ENCODE measurements at regions not wholly inside any gene's neighbourhood (a gene's known extent, or its start where the extent isn't known, plus 50 kb on each side); places are given as distances from the start of the nearest gene placed in this dataset.
"Not testable (repeated sequence)": the region's sequence is repeated elsewhere in the genome, so short reads cannot be mapped to it uniquely, and the experiment has no call there.

GRCh38 chr4:175091649-175092048, 173.5 kb downstream of the ADAM29 start:
- Histone ChIP-seq H3K23ac (ENCODE audit: low read length) (no peak overlapping the region), H4K12ac (ENCODE audit: low read depth, low read length) (no peak overlapping the region), H2AFZ (ENCODE audit: insufficient read depth, low read length, poor library complexity) (no peak overlapping the region), H3K4me2 (ENCODE audit: low read length) (no peak overlapping the region), H3K4ac (ENCODE audit: low read depth, low read length) (no peak overlapping the region), H3K79me1 (ENCODE audit: low read length) (no peaks in the 10 kb centered on the region), H2BK12ac (ENCODE audit: low read length) (no peak overlapping the region), H4K8ac (ENCODE audit: low read depth, low read length) (no peak overlapping the region), H2AK5ac (ENCODE audit: low read length) (no peak overlapping the region), H3K9me3 (ENCODE audit: insufficient read depth, low read depth, low read length) (peaks cover 5% of the 10 kb centered on the region), H2BK120ac (ENCODE audit: insufficient read depth, low read length, poor library complexity) (no peak overlapping the region), H4K91ac (ENCODE audit: low read depth, low read length) (no peak overlapping the region), H3K4me3 (ENCODE audit: low read depth, low read length) (no peak overlapping the region), H3K79me2 (ENCODE audit: control insufficient read depth, insufficient read depth, low read length, poor library complexity) (no peaks in the 10 kb centered on the region), H3K18ac (ENCODE audit: low read length) (no peak overlapping the region), H3K14ac (ENCODE audit: low read length) (no peak overlapping the region), H3K27ac (ENCODE audit: low read depth, low read length) (no peak overlapping the region), H3K9ac (ENCODE audit: low read length) (no peak overlapping the region), H3K36me3 (ENCODE audit: control insufficient read depth in 1 of 2, insufficient read depth in 2 of 2, low read length in 2 of 2) (no peaks in the 10 kb centered on the region), H3K27me3 (ENCODE audit: insufficient read depth, low read length) (no peaks in the 10 kb centered on the region), H2BK5ac (ENCODE audit: low read depth, low read length, poor library complexity) (no peak overlapping the region), H3K4me1 (ENCODE audit: control insufficient read depth in 1 of 2, insufficient read depth in 2 of 2, low read length in 2 of 2) (no peaks in the 10 kb centered on the region)
- DNase-seq, result no peak
- WGBS (ENCODE audit: extremely low coverage, insufficient coverage, insufficient read length), result no CpG with 5 or more reads among the region's 5 CpGs

- H3K9me3 ChIP-seq (ENCODE audit: insufficient read depth, low read depth, low read length), result peaks cover 5% of the 10 kb centered on the region
- DNase-seq, result no peak
- H2BK12ac ChIP-seq (ENCODE audit: low read length), result no peak overlapping the region
- no peaks in the 10 kb centered on the region for H3K79me2 ChIP-seq (ENCODE audit: control insufficient read depth, insufficient read depth, low read length, poor library complexity)
- H2BK5ac ChIP-seq (ENCODE audit: low read depth, low read length, poor library complexity), result no peak overlapping the region
- H3K27me3 ChIP-seq (ENCODE audit: insufficient read depth, low read length), result no peaks in the 10 kb centered on the region
- no peaks in the 10 kb centered on the region for H3K36me3 ChIP-seq (ENCODE audit: control insufficient read depth in 1 of 2, insufficient read depth in 2 of 2, low read length in 2 of 2)
- no peaks in the 10 kb centered on the region for H3K4me1 ChIP-seq (ENCODE audit: control insufficient read depth in 1 of 2, insufficient read depth in 2 of 2, low read length in 2 of 2)
- H2BK120ac ChIP-seq (ENCODE audit: insufficient read depth, low read length, poor library complexity), result no peak overlapping the region
- H3K23ac ChIP-seq (ENCODE audit: low read length), result no peak overlapping the region
- no peak overlapping the region for H2AFZ ChIP-seq (ENCODE audit: insufficient read depth, low read length, poor library complexity)
- no peak overlapping the region for H3K9ac ChIP-seq (ENCODE audit: low read length)
- H3K27ac ChIP-seq (ENCODE audit: low read depth, low read length), result no peak overlapping the region
- H4K12ac ChIP-seq (ENCODE audit: low read depth, low read length), result no peak overlapping the region
- WGBS (ENCODE audit: extremely low coverage, insufficient coverage, insufficient read length), result no CpG with 5 or more reads among the region's 20 CpGs
- no peak overlapping the region for H3K4me2 ChIP-seq (ENCODE audit: low read length)
- H4K91ac ChIP-seq (ENCODE audit: low read depth, low read length), result no peak overlapping the region
- H3K4me3 ChIP-seq (ENCODE audit: low read depth, low read length), result no peak overlapping the region
- H4K8ac ChIP-seq (ENCODE audit: low read depth, low read length), result no peak overlapping the region
- H3K14ac ChIP-seq (ENCODE audit: low read length), result no peak overlapping the region
- no peak overlapping the region for H3K18ac ChIP-seq (ENCODE audit: low read length)
- no peak overlapping the region for H2AK5ac ChIP-seq (ENCODE audit: low read length)
- H3K79me1 ChIP-seq (ENCODE audit: low read length), result no peaks in the 10 kb centered on the region
- no peak overlapping the region for H3K4ac ChIP-seq (ENCODE audit: low read depth, low read length)
Measured at GRCh38 chr4:175092114-175092513, 174.0 kb downstream of the ADAM29 start.

- H3K79me1 ChIP-seq (ENCODE audit: low read length); H3K36me3 ChIP-seq (ENCODE audit: control insufficient read depth in 1 of 2, insufficient read depth in 2 of 2, low read length in 2 of 2); H3K4me1 ChIP-seq (ENCODE audit: control insufficient read depth in 1 of 2, insufficient read depth in 2 of 2, low read length in 2 of 2); H3K27ac ChIP-seq (ENCODE audit: low read depth, low read length); H4K12ac ChIP-seq (ENCODE audit: low read depth, low read length); H3K4me2 ChIP-seq (ENCODE audit: low read length); H3K27me3 ChIP-seq (ENCODE audit: insufficient read depth, low read length); H3K9me3 ChIP-seq (ENCODE audit: insufficient read depth, low read depth, low read length); H2AK5ac ChIP-seq (ENCODE audit: low read length); H2BK12ac ChIP-seq (ENCODE audit: low read length); DNase-seq; H3K9ac ChIP-seq (ENCODE audit: low read length); H3K14ac ChIP-seq (ENCODE audit: low read length); H3K4ac ChIP-seq (ENCODE audit: low read depth, low read length); H3K18ac ChIP-seq (ENCODE audit: low read length); H4K8ac ChIP-seq (ENCODE audit: low read depth, low read length); H3K4me3 ChIP-seq (ENCODE audit: low read depth, low read length); H3K23ac ChIP-seq (ENCODE audit: low read length); H2BK120ac ChIP-seq (ENCODE audit: insufficient read depth, low read length, poor library complexity); H3K79me2 ChIP-seq (ENCODE audit: control insufficient read depth, insufficient read depth, low read length, poor library complexity); H4K91ac ChIP-seq (ENCODE audit: low read depth, low read length); H2BK5ac ChIP-seq (ENCODE audit: low read depth, low read length, poor library complexity); H2AFZ ChIP-seq (ENCODE audit: insufficient read depth, low read length, poor library complexity): not testable (repeated sequence)
- WGBS (ENCODE audit: extremely low coverage, insufficient coverage, insufficient read length), result no CpG with 5 or more reads among the region's 9 CpGs
Measured at GRCh38 chr4:175093055-175093454, 174.9 kb downstream of the ADAM29 start.

GRCh38 chr4:175103403-175103802, 185.2 kb downstream of the ADAM29 start:
- H2BK12ac ChIP-seq (ENCODE audit: low read length), result no peak overlapping the region
- H4K91ac ChIP-seq (ENCODE audit: low read depth, low read length), result no peak overlapping the region
- no peak overlapping the region for H3K14ac ChIP-seq (ENCODE audit: low read length)
- no peak for DNase-seq
- no peaks in the 10 kb centered on the region for H3K9me3 ChIP-seq (ENCODE audit: insufficient read depth, low read depth, low read length)
- H3K4me3 ChIP-seq (ENCODE audit: low read depth, low read length), result no peak overlapping the region
- no peak overlapping the region for H3K27ac ChIP-seq (ENCODE audit: low read depth, low read length)
- H2BK5ac ChIP-seq (ENCODE audit: low read depth, low read length, poor library complexity), result no peak overlapping the region
- no peak overlapping the region for H3K23ac ChIP-seq (ENCODE audit: low read length)
- no peak overlapping the region for H3K4ac ChIP-seq (ENCODE audit: low read depth, low read length)
- H4K12ac ChIP-seq (ENCODE audit: low read depth, low read length), result no peak overlapping the region
- H3K79me2 ChIP-seq (ENCODE audit: control insufficient read depth, insufficient read depth, low read length, poor library complexity), result no peaks in the 10 kb centered on the region
- H3K4me2 ChIP-seq (ENCODE audit: low read length), result no peak overlapping the region
- WGBS (ENCODE audit: extremely low coverage, insufficient coverage, insufficient read length), result no CpG with 5 or more reads among the region's 2 CpGs
- H2AK5ac ChIP-seq (ENCODE audit: low read length), result no peak overlapping the region
- no peaks in the 10 kb centered on the region for H3K36me3 ChIP-seq (ENCODE audit: control insufficient read depth in 1 of 2, insufficient read depth in 2 of 2, low read length in 2 of 2)
- no peaks in the 10 kb centered on the region for H3K79me1 ChIP-seq (ENCODE audit: low read length)
- no peak overlapping the region for H3K18ac ChIP-seq (ENCODE audit: low read length)
- no peaks in the 10 kb centered on the region for H3K4me1 ChIP-seq (ENCODE audit: control insufficient read depth in 1 of 2, insufficient read depth in 2 of 2, low read length in 2 of 2)
- H2BK120ac ChIP-seq (ENCODE audit: insufficient read depth, low read length, poor library complexity), result no peak overlapping the region
- H3K27me3 ChIP-seq (ENCODE audit: insufficient read depth, low read length), result no peaks in the 10 kb centered on the region
- H4K8ac ChIP-seq (ENCODE audit: low read depth, low read length), result no peak overlapping the region
- H2AFZ ChIP-seq (ENCODE audit: insufficient read depth, low read length, poor library complexity), result no peak overlapping the region
- H3K9ac ChIP-seq (ENCODE audit: low read length), result no peak overlapping the region
